ENCODE measurements at regions not wholly inside any gene's neighbourhood (a gene's known extent, or its start where the extent isn't known, plus 50 kb on each side); places are given as distances from the start of the nearest gene placed in this dataset.

GRCh38 chr1:79773385-79773784, 766.9 kb upstream of the ADGRL4 start:
- TF ChIP-seq, protein P1, sequence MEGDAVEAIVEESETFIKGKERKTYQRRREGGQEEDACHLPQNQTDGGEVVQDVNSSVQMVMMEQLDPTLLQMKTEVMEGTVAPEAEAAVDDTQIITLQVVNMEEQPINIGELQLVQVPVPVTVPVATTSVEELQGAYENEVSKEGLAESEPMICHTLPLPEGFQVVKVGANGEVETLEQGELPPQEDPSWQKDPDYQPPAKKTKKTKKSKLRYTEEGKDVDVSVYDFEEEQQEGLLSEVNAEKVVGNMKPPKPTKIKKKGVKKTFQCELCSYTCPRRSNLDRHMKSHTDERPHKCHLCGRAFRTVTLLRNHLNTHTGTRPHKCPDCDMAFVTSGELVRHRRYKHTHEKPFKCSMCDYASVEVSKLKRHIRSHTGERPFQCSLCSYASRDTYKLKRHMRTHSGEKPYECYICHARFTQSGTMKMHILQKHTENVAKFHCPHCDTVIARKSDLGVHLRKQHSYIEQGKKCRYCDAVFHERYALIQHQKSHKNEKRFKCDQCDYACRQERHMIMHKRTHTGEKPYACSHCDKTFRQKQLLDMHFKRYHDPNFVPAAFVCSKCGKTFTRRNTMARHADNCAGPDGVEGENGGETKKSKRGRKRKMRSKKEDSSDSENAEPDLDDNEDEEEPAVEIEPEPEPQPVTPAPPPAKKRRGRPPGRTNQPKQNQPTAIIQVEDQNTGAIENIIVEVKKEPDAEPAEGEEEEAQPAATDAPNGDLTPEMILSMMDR (IDR thresholded peaks at IDR 0.05), result no peak
- TF ChIP-seq POLR2A (IDR thresholded peaks at IDR 0.05), result no peak
